GM18511 (cell line): ENCODE measurements at regions not wholly inside any gene's neighbourhood (a gene's known extent, or its start where the extent isn't known, plus 50 kb on each side); places are given as distances from the start of the nearest gene placed in this dataset.
A peak's percentile ranks its signal among the peaks of the same experiment; 100 is the strongest.
"Not testable (repeated sequence)": the region's sequence is repeated elsewhere in the genome, so short reads cannot be mapped to it uniquely, and the experiment has no call there.

Experiments
- ATAC-seq: cut with Tn5 transposase; IDR thresholded peaks from one replicate; pipeline ENCODE4 v1.9.1; 2021; ENCODE audit warnings: mild to moderate bottlenecking, moderate library complexity; ENCODE audit not compliant: unreplicated experiment

DNA sequence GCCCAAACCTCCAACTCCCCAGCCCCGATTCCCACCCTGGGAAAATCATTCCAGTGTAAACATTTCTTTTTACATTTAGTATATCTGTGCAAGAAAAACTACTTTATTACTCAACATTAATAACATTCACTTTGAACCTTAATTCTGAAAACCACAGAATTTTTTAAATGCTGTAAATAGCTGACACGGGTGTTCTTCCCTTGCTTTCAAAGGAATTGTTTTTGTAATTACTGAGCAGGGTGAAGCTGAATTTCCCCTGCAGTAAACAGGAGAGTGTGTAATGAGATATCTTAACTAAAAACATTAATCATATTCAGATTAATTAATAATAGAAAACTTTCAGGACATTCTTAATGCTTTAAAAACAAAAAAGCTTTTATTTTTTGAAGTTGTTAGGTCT lies 99.3 kb upstream of the CITED2 start:
- no peak for ATAC-seq

DNA sequence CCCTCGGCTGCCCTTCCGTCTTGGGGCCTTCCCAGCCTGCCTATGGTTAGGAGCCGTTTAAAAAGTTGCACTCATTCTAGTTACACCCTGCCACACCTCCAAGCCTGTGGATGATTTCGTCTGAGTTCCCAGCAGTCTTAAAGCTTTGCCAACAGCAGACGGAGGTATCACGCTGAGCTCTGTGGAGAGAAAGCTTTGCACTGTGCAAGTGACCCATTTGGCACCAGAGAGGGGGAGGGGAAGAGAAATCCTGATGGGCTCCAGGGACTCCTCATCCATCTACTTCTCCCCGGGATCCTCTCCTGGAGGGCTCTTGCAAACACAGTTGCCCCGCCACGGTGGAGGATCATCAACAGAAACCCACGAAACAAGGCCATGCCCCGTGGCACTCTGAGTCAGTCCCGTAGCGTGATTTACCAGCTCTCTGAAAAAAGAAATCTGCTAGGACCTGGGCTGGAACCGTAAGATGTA lies 98.8 kb upstream of the CITED2 start:
- ATAC-seq, result no peak

DNA sequence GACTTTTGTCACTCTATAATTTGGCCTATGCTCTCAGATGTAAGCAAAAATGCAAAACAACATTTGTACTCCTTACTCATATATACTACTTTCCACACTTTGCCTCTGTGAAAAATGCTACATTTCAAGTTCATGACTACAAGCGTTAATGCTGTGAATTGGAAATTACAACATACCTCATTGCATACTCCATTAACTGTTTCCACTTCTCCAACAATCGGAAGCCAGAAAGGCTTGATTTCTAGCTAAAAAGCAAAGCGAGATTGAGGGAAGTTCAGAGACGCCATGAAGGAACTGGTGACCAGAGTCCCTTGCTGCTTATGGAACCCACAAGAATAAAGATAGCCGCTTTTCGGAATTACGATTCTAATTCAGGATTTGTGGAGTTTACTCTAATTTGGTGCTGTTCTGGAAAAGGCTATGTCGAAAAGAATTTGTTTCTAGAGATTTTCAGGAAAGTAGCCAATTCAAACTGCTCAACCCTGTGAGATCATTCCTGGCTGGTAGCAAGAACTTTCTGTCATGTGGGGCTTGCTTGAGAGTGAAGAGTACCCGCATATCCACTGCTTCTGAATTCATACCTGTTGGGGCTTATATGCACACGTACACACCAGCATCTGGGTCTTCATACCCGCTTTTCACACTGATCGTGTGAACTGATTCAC lies 98.0 kb upstream of the CITED2 start:
- no peak for ATAC-seq

DNA sequence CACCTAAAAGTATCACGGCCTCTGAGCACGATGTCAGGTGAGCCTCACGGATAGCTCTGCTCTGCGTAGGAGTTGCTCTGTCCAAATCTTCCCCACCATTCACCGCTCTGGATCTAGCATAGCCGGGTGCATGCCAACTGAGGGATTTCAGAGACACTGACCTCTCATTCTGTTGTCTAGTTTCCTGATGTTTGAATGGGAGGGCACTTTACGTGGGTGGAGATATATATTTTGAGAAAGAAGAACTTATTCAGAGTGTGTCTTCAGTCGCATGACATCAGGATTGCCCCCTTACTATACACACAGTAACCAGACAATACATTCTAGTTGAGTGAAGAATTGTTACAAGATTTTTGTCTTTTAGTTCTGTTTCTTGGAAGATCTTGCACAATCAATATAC lies 96.5 kb upstream of the CITED2 start:
- no peak for ATAC-seq

DNA sequence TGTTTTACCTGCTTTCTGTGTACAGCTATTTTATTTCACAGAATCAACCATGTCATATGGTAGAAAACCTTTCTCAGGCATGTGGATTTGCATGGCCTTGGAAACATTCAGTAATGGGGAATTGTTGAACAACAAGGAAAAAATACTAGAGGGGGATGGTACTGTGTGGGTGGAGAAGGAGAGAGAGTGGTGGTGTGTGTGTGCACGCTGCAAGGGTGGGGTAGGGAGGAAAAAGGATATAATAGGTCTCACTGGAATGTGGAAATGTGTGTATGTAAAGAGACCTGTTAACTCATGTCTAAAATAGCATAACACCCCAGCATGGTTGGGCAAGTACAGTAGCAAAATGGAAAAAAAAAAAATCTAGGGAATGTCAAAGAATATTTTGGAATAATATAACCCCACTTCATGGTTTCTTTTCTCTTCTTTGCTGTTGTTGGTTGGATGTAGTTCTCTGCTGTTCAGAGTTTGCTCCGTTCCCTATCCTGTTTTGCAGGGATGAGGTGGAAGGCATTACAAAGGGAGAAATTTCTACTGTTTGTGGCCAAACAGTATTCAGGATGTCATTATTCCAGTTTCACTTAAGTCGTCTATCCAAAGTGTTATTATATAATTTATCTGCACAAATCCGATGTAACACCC lies 93.9 kb upstream of the CITED2 start:
- ATAC-seq, result no peak

DNA sequence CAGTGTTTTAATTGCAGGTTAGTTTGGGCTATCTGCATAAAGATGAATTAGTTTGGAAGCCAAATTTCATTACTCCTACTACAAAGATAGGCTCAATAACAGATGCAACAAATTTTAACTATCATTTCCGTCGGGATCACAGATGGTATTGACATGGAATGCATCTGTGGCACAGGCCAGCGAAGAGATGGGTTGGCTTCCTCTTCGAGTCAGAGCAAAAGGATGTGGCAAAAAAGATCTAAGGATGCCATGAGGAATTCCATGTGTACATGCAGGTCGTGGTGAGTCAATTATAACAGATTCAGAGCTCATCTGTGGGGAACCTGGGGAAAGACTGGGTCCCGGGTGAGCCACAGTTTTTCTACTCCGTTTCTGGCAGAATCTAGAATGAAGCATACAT lies 83.0 kb upstream of the CITED2 start:
- ATAC-seq, result no peak

DNA sequence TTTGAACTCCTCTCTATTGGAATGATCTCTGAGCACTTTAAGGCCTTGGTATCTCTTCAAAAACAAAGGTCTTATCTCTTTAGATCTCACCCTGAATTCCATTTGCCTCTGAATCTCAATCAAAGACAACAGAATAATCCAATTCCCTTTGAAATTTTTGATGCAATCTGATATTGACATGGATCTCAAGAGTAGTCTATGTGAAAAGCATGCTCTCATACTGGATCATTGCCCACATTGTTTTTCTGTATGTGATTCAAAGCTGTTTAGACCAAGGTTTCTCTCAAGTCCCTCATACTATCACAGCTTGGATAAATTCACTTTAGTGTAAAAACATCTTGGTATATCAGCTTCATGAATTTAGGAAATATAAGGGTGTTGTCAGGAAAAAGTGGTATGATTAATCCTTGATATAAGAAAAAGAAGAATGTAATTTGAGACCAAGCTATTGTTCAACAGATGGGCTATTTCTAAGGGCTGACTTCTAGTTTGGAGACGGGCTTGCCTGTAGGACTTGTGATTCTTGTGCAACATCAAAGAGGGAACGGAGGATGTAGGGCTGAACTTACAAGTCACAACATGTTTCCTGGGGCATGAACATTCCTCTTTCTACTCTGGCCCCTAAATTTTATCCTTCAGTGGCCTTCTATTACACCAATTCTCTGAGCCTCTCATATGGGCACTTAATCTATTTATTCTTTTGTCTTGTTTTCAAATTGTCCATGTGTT lies 77.9 kb upstream of the CITED2 start:
- no peak for ATAC-seq

DNA sequence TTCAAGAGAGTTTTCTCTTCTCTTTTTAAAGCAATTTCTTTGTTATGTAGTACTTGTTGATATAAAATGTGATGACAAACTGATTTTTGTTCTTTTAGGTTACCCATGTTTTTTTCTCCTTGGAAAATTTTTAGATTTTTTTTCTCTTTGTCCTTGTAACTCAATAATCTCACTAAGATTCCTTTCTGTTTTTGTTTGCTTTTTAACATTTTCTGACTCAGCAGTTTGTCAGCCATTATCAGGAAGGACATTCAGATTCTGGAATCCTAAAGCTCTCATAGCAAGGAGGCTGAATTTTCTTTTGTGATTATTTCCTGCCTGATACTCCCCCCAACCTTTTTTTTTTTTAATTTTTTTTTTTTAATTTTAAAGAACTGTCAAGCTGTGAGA lies 75.2 kb upstream of the CITED2 start:
- no peak for ATAC-seq

DNA sequence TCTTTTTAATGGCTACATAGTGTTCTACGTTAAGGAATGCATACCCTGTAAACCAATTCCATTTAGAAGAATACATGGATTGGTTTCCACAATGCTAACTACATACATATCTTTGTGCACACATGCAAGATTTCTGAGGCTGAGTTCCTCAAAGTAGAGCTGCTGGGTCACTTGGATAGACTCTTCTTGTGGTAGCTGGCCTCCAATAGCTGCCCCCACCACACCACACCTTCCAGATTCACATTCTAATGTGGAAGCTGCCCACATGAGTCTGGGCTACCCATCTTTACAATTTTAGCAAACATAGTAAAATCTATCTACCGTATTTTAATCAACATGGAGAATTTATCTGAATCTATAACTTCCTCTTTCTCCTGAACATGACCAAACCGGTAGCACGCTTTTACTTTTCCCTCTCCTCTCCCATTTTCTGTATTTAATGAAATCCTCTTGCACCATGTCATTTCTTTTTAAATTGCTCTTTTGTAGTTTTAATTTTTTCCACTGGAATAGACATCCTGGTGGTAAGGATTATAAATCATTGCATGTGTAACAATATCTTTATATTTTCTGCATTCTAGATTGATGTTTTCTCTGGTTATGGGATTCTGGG lies 74.7 kb upstream of the CITED2 start:
- no peak for ATAC-seq

DNA sequence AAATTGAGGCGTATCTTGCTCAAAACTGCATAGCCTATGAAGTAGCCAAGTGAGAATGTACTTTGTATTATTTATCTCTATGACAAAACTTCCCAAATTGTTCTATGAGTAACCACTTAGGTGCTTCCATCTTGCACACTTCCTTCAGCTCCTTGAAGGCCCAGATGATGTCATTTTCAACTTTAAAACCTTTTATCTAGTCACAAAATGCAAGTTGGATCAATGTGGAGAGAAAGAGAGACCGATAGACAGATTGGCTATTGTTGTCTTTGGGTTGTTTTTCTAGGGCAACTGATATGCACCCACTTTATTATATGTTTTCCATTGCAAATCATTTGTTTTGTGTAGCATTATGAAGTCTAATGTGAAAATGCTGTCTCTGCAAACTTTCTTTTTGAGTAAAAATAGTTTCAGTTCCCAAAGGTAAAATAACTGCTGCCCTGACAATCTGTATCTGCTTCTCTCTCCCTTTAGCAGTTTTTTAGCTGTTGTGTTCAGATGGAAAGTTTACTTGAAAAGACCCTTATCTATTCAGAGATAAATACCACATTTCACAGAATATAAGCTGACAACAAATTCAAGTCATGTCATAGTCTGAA lies 73.7 kb upstream of the CITED2 start:
- ATAC-seq, result peak; percentile 93

DNA sequence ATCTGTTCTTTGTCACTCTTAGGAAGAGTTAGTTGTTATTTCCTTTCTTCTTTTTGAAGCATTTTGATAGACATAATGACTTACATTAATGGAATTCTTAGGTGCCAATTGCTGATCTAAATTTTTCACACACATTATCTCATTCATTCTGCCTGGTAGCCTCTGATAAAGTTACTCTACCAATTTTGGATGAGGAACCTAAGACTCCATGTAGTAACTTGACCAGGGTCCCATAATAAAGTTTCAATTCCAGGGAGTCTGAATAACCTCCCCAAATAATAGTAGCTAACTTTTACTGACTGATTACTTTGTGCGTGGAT lies 73.2 kb upstream of the CITED2 start:
- no peak for ATAC-seq

DNA sequence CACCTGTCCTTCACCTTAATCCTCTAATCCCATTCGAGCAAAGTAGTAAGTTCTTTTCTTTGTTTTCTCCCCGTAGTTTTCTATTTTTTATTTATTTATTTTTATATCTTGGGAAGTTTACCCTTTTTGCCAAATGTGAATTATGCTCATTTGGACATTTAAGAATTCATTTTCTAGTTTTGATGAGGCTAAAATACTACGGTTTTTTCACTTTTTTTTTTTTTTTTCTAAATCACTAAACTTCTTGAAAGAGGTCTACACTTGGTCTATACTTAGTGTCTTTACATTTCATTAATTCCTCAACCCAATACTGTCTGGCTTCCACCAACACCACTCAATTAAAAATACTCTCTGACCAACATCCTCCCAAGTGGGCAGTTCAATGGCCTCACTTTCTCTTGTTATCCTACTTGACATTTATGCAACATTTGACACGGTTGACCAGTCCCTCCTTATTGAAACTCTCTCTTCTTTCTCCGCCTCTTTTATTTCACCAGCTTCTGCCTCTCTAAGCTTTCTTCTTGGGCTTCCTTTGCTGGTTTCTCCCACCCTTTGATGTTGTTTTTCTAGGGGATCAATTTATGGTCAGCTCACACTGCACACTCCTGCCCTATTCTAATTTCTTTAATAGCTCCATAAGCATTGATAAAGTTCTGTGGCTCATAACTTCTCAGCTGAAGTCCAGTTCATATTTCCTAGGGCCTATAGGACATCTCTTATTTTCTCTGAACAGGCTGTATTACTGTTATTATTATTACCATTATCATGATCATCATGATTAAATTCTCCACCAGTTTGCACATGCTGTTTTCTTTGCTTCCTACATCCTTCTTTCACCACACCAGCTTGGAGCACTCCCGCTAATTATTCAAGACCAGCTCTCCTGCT lies 72.6 kb upstream of the CITED2 start:
- ATAC-seq, result no peak

DNA sequence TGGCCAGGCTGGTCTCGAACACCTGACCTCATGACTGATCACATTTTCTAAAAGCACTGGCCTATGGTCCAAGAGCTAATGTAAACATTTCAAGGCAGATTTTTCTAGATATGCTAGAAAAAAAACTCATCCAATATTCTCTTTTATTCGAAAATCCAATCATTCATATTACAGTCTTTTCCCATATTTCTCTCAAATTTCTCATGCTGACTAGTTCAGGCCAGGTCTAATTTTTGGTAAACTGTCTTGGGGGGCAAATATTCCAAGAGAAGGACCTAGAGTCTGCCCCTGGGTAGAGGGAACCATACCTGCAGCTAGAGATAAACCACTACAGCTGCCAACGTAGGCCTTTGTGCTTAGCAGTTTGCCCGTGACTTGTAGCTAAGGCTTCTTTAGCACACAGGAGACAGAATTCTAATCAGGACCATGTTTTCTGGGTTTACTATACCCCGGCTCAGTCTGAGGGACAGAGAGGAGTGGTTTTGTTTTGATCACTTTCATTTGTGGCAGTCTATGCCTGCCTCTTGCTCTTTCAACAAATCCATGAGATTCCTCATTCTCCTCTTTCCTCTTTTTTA lies 71.8 kb upstream of the CITED2 start:
- ATAC-seq, result no peak

DNA sequence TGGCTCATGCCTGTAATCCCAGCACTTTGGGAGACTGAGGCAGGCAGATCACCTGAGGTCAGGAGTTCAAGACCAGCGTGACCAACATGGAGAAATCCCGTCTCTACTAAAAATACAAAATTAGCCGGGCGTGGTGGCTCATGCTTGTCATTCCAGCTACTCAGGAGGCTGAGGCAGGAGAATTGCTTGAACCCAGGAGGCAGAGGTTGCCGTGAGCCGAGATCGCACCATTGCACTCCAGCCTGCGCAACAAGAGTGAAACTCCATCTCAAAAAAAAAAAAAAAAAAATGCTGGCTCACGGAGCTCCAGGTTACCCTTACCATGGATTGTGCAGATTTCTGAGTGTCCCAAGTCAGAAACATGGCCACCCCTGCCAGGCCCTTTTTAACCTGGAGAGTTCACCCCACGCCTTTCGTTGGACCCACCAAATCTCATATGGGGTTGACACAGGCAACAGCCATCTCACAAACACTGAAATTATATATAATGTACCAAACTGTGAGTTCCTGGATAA lies 69.9 kb upstream of the CITED2 start:
- ATAC-seq, result not testable (repeated sequence)

DNA sequence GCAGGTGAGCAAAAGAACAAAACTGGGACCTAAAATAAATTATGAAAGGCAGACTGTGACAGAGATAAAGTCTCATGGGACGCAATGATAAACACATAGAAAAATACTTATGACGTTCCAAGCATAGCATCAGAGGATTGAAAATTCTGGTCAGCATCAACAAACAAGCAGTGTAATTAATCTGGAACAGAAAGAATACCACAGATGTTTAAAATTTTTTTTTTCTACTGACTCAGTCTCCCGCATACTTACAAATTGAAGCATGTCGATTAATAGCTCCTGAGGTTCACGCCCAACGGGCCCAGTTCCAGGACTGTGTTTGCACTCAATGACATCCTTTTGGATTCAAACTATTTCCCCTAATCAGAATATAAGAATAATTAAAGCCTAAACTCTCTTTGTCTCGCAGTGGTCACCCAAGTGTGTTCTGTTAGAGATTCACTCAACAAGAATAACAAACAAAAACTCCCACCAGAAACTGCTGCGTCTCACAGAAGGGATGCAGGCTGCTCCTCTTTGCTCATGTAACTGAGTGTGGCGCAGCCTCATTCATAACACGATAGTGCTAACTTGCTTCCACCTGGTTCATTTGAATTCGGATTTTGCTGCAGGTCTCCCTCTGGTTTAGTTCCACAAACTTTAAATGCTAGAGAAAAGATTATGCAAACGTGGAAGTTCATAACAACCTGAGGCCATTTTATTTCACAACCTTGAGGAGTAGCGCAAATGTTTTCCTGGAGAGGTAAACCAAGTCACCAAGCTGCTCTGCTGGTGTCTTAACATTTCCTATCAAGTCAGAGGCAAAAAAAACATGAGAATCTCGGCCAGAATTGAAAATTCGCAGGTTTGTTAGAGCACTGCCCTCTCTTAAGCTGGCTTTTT lies 69.0 kb upstream of the CITED2 start:
- ATAC-seq, result no peak

DNA sequence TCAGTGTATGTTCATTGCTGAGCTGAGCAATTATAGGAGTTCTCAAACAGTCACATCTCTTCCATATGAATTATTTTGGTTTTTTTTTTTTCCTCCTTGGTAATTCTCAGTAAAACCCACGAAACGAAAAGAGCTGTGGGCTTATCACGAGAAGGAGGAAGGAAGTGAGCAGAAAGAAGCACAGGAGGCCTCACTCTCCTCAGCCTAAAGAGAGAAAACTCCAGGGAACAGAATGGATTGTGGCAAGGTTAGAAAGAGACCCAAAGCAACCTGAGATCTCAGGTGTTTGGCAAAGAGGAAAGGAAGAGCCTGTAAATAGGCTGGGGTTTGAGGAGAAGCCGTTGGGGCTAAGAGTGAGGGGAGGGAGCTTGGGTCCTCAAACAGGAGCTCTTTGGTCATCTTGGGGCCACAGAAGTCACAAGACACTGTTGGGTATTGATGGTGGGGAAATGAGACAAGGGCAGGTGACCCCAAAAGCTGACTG lies 67.8 kb upstream of the CITED2 start:
- ATAC-seq, result no peak

DNA sequence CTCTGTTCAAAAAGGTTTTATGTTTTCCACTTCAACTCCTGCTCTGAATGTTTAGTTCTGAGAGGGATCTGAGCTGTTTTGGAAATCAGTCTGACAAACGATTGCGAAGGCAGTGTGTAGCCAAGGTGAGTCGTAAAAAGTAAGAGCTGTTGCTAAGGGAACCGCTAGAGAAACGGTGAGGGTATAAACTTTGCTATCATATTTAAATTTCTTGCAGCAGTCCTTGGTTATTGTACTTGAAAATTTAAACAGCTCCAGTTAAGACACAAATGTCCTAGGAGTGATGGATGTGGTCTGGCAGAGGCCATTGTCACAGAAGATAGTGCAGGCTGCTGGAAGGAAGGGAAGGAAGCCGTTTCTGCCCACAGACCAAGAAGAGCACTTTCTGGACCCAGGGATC lies 64.9 kb upstream of the CITED2 start:
- ATAC-seq, result no peak

DNA sequence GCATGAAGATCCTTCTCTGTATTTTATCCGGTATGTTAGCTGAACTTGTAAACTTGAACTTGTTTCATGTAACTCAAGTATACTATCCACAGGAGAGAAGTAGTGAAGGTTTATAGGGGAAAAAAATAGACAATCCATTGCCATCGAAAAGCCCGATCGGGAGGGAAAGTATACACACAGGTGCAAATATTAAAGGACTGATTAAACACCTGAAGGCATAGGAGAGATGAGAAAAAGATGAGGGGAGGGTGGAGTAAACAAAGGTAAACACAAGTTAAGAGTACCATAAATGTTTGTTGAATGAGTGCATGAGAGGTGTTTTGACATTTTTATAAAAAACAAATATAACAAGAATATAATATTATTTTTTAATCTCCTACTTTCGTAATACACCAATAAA lies 64.3 kb upstream of the CITED2 start:
- no peak for ATAC-seq

DNA sequence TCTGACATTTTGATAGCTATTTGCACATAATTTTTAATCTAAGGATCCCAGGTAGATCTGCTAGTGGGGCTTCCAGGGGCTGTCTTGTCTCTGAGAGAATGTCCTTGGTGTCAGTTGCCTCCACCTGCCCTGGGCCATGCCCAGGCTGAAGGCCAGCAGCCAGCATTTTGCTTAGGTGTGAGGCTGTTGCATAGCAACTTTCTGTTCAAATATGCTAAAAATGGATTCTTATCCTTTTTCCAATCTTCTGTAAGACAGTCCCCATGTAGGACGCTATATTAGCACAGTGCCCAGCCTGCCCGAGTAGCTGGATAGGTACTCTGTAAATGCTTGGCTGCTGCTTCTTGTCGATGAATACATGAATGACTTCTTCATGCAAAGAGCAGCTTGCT lies 62.5 kb upstream of the CITED2 start:
- no peak for ATAC-seq
